CD14-positive monocyte (primary cell): ENCODE measurements at regions not wholly inside any gene's neighbourhood (a gene's known extent, or its start where the extent isn't known, plus 50 kb on each side); places are given as distances from the start of the nearest gene placed in this dataset.

Source experiments
- DNase-seq, 3 donors: peaks; one replicate each; pipeline ENCODE4 v3.0.0-alpha.2; 2011 to 2022
- H2AFZ ChIP-seq: 2 replicates; pipeline ENCODE4 v1.6.0; 2012; ENCODE audit warnings: mild to moderate bottlenecking, low read depth, low read length, inconsistent platforms; ENCODE audit not compliant: insufficient read depth, poor library complexity, severe bottlenecking
- H3K27ac ChIP-seq, 2 donors: 1 replicate in 1 of 2; 2 replicates in 1 of 2; pipeline ENCODE4 v1.5.1; 2012 to 2013; ENCODE audit warnings: low read length in 2 of 2, control low read depth in 1 of 2, inconsistent platforms in 1 of 2, low read depth in 1 of 2, mild to moderate bottlenecking in 1 of 2
- H3K27me3 ChIP-seq, 2 donors: one replicate each; pipeline versions ENCODE4 v1.6.0 to v1.6.1; 2011 to 2013; ENCODE audit warnings: low read length in 2 of 2; ENCODE audit not compliant: control insufficient read depth in 2 of 2, insufficient read depth in 2 of 2
- H3K36me3 ChIP-seq, 2 donors: replicated peaks in 1 of 2; 1 replicate in 1 of 2; 2 replicates in 1 of 2; pipeline versions ENCODE4 v1.5.1 to v1.6.1; 2012 to 2013; ENCODE audit warnings: low read length in 2 of 2, control low read depth in 1 of 2, inconsistent platforms in 1 of 2, mild to moderate bottlenecking in 1 of 2; ENCODE audit not compliant: insufficient read depth in 2 of 2, control insufficient read depth in 1 of 2
- H3K4me1 ChIP-seq, 2 donors: 1 replicate in 1 of 2; 2 replicates in 1 of 2; pipeline versions ENCODE4 v1.5.1 to v1.6.1; 2012 to 2013; ENCODE audit warnings: low read length in 2 of 2, control low read depth in 1 of 2, inconsistent platforms in 1 of 2, mild to moderate bottlenecking in 1 of 2, moderate library complexity in 1 of 2; ENCODE audit not compliant: insufficient read depth in 2 of 2, control insufficient read depth in 1 of 2
- H3K4me2 ChIP-seq: replicated peaks from 2 replicates; pipeline ENCODE3; 2012; ENCODE audit warnings: low read length, moderate library complexity, mild to moderate bottlenecking; ENCODE audit not compliant: poor library complexity, severe bottlenecking; ENCODE audit errors: extremely low read depth
- H3K4me3 ChIP-seq, 3 experiments: fragments of 200-600 bp in 1 of 3; sonication (generic) in 1 of 3; replicated peaks in 1 of 3; 1 replicate in 2 of 3; 2 replicates in 1 of 3; pipeline ENCODE4 v1.5.1; 2011 to 2013; ENCODE audit warnings: low read length in 3 of 3, mild to moderate bottlenecking in 3 of 3, control low read depth in 2 of 3, low read depth in 2 of 3, inconsistent platforms in 1 of 3, moderate library complexity in 1 of 3
- H3K79me2 ChIP-seq: 2 replicates; pipeline ENCODE4 v1.6.0; 2012; ENCODE audit warnings: mild to moderate bottlenecking, control low read depth, inconsistent platforms, low read length, moderate library complexity; ENCODE audit not compliant: insufficient read depth
- H3K9ac ChIP-seq: 2 replicates; pipeline ENCODE4 v1.6.0; 2017; ENCODE audit warnings: low read length, mild to moderate bottlenecking; ENCODE audit not compliant: insufficient read depth, poor library complexity, severe bottlenecking
- H3K9me3 ChIP-seq, 2 donors: replicated peaks in 1 of 2; 1 replicate in 1 of 2; 2 replicates in 1 of 2; pipeline versions ENCODE4 v1.5.1 to v1.6.1; 2012 to 2013; ENCODE audit warnings: low read length in 2 of 2, control low read depth in 1 of 2; ENCODE audit not compliant: control insufficient read depth in 1 of 2, insufficient read depth in 1 of 2
- H4K20me1 ChIP-seq: 2 replicates; pipeline ENCODE4 v1.6.0; 2012; ENCODE audit warnings: mild to moderate bottlenecking, low read length, control low read depth, moderate library complexity; ENCODE audit not compliant: insufficient read depth
- H3K27ac Mint-ChIP-seq, 7 donors: one replicate each; pipeline ENCODE4 v1.8.0; 2020; ENCODE audit warnings: mild to moderate bottlenecking in 7 of 7, mixed read lengths in 7 of 7, moderate library complexity in 6 of 7, inconsistent platforms in 2 of 7
- H3K27me3 Mint-ChIP-seq, 3 donors: one replicate each; pipeline ENCODE4 v1.8.0; 2021 to 2022; ENCODE audit warnings: low read depth in 3 of 3, mild to moderate bottlenecking in 3 of 3, mixed read lengths in 3 of 3, moderate library complexity in 3 of 3, inconsistent platforms in 1 of 3
- H3K36me3 Mint-ChIP-seq, 2 donors: one replicate each; pipeline ENCODE4 v1.8.0; 2020; ENCODE audit warnings: mixed read lengths in 2 of 2, inconsistent platforms in 1 of 2, mild to moderate bottlenecking in 1 of 2
- H3K4me1 Mint-ChIP-seq: one replicate; pipeline ENCODE4 v1.8.0; 2020; ENCODE audit warnings: mild to moderate bottlenecking, mixed read lengths
- H3K4me3 Mint-ChIP-seq, 2 donors: one replicate each; pipeline ENCODE4 v1.8.0; 2020; ENCODE audit warnings: mild to moderate bottlenecking in 2 of 2, mixed read lengths in 2 of 2, moderate library complexity in 1 of 2
- H3K9me3 Mint-ChIP-seq, 7 donors: one replicate each; pipeline ENCODE4 v1.8.0; 2020 to 2022; ENCODE audit warnings: mixed read lengths in 7 of 7, mild to moderate bottlenecking in 6 of 7, moderate library complexity in 6 of 7, inconsistent platforms in 2 of 7
- WGBS: methylation state at CpG from one replicate; pipeline ENCODE4 v1.1.5; 2013; ENCODE audit warnings: missing lambda C conversion rate; ENCODE audit not compliant: insufficient coverage; 5-methylcytosine and 5-hydroxymethylcytosine counted together
- intact Hi-C, 2 donors: fragments of 100-400 bp; cut with micrococcal nuclease; formaldehyde crosslinking; loops; one replicate each; pipeline versions ENCODE4 v1.15.0 to v1.15.1; 2023
- TF ChIP-seq, protein P1 (sequence below): fragments of 200-600 bp; IDR thresholded peaks from one replicate; pipeline ENCODE4 v1.8.0; 2022; ENCODE audit warnings: antibody characterized with exemption, mild to moderate bottlenecking

DNA sequence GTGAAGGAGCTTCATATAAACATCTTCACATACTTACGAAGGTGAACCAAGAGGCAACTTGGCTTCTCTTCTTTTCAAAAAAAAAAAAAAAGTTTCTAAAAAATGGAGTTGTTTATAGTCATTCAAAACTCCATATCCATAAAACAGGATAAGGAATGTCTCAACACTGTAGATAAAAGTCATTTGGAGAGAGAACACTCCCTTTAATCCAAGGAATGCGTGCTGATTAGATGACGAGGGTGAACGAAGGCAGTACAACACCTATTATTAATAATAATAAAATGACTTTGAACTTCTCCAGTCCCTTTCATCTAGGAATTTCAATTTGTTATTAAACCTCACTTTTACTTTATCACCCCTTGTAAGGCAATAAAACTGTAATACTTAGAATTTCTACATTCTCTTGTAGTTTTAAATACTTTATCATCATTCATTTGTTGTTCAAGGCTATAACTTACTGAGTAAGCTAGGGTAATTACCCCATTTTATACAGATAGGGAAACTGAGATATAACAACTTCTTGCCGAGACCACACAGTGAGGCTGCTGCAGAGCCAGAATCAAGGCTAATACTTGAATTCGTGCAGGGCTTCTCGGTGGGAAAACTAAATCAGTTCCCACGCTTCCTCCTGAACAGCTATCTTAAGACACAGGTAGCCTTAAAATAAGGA lies 377.1 kb downstream of the EFNA5 start:
- H3K9ac ChIP-seq, result no peak overlapping the region
- peaks cover 12 to 20% of the 10 kb centered on the region in 2 donors for H3K27me3 ChIP-seq
- Mint-ChIP-seq H3K27ac (peak overlapping the region in 1 of 7 donors; percentile 35), H3K4me1 (peaks cover 7% of the 10 kb centered on the region), H3K36me3 (no peaks in the 10 kb centered on the region), H3K4me3 (no peak overlapping the region), H3K27me3 (peaks cover 6 to 11% (median 10%) of the 10 kb centered on the region in 3 donors), H3K9me3 (no peaks in the 10 kb centered on the region)
- H3K27ac ChIP-seq, result peak overlapping the region in 1 of 2 donors; percentile 6
- H3K79me2 ChIP-seq, result no peaks in the 10 kb centered on the region
- no CpG with 5 or more reads among the region's 8 CpGs for WGBS
- no peak overlapping the region for H3K4me3 ChIP-seq
- H4K20me1 ChIP-seq, result no peaks in the 10 kb centered on the region
- no peak overlapping the region for H2AFZ ChIP-seq
- DNase-seq, result no peak
- intact Hi-C loops, result no loop called here
- H3K4me2 ChIP-seq, result no peak overlapping the region
- TF ChIP-seq, protein P1, sequence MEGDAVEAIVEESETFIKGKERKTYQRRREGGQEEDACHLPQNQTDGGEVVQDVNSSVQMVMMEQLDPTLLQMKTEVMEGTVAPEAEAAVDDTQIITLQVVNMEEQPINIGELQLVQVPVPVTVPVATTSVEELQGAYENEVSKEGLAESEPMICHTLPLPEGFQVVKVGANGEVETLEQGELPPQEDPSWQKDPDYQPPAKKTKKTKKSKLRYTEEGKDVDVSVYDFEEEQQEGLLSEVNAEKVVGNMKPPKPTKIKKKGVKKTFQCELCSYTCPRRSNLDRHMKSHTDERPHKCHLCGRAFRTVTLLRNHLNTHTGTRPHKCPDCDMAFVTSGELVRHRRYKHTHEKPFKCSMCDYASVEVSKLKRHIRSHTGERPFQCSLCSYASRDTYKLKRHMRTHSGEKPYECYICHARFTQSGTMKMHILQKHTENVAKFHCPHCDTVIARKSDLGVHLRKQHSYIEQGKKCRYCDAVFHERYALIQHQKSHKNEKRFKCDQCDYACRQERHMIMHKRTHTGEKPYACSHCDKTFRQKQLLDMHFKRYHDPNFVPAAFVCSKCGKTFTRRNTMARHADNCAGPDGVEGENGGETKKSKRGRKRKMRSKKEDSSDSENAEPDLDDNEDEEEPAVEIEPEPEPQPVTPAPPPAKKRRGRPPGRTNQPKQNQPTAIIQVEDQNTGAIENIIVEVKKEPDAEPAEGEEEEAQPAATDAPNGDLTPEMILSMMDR, result no peak
- H3K9me3 ChIP-seq, result no peaks in the 10 kb centered on the region
- H3K36me3 ChIP-seq, result no peaks in the 10 kb centered on the region
- H3K4me1 ChIP-seq, result peaks cover 14 to 15% of the 10 kb centered on the region in 2 donors

DNA sequence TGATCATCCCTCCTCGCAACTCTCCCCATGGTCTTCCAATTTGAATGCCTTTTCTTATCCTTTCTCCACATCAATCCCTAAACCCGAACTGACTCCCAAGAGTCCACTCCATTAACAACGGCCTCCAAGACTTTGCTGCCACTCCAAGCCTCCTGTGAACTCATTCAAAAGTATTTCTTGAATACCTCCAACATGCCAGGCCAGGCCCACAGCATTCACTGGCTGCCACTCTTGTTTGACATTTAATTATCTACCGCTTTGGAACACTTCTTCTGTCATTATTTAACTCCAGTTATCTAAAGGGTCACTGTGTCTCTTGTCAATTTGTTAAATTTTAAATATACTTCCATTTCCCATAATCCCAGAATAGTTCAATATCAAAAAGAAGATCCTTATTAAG lies 378.9 kb downstream of the EFNA5 start:
- Mint-ChIP-seq H3K4me1 (peaks cover 7% of the 10 kb centered on the region), H3K27ac (no peak overlapping the region), H3K4me3 (no peak overlapping the region), H3K9me3 (no peaks in the 10 kb centered on the region), H3K27me3 (peaks cover 0 to 10% (median 4%) of the 10 kb centered on the region in 3 donors), H3K36me3 (no peaks in the 10 kb centered on the region)
- H3K4me2 ChIP-seq, result no peak overlapping the region
- H3K9me3 ChIP-seq, result no peaks in the 10 kb centered on the region
- no peaks in the 10 kb centered on the region for H4K20me1 ChIP-seq
- H3K4me3 ChIP-seq, result no peak overlapping the region
- no peak for DNase-seq
- no peak overlapping the region for H2AFZ ChIP-seq
- H3K79me2 ChIP-seq, result no peaks in the 10 kb centered on the region
- WGBS, result 94% methylated on average over 3 of the region's 4 CpGs
- H3K27me3 ChIP-seq, result peaks cover 8 to 14% of the 10 kb centered on the region in 2 donors
- H3K36me3 ChIP-seq, result no peaks in the 10 kb centered on the region
- no peak overlapping the region for H3K9ac ChIP-seq
- TF ChIP-seq, protein P1, result no peak
- peaks cover 14 to 15% of the 10 kb centered on the region in 2 donors for H3K4me1 ChIP-seq
- intact Hi-C loops, result no loop called here
- no peak overlapping the region for H3K27ac ChIP-seq
